Neuronal stem cell (in vitro differentiated cells): ENCODE measurements at regions not wholly inside any gene's neighbourhood (a gene's known extent, or its start where the extent isn't known, plus 50 kb on each side); places are given as distances from the start of the nearest gene placed in this dataset.
A peak's percentile ranks its signal among the peaks of the same experiment; 100 is the strongest.

Experiments
- DNase-seq: peaks from one replicate; pipeline ENCODE4 v3.0.0-alpha.2; 2013; ENCODE audit warnings: low spot score
- H2AFZ ChIP-seq: one replicate; pipeline ENCODE4 v1.6.1; 2013; ENCODE audit warnings: mild to moderate bottlenecking, low read length, inconsistent platforms
- H2AK5ac ChIP-seq: 2 replicates; pipeline ENCODE4 v1.6.1; 2013; ENCODE audit warnings: low read depth, mild to moderate bottlenecking, inconsistent platforms, low read length, moderate library complexity, mixed read lengths
- H2BK120ac ChIP-seq: 2 replicates; pipeline ENCODE4 v1.6.1; 2013; ENCODE audit warnings: low read depth, mild to moderate bottlenecking, inconsistent platforms, low read length, moderate library complexity, mixed read lengths
- H2BK12ac ChIP-seq: one replicate; pipeline ENCODE4 v1.6.1; 2013; ENCODE audit warnings: low read length, inconsistent platforms
- H2BK15ac ChIP-seq: 2 replicates; pipeline ENCODE4 v1.6.1; 2013; ENCODE audit warnings: mild to moderate bottlenecking, low read length, inconsistent platforms, mixed read lengths
- H2BK5ac ChIP-seq: one replicate; pipeline ENCODE4 v1.6.1; 2013; ENCODE audit warnings: inconsistent platforms, mild to moderate bottlenecking, low read length, moderate library complexity
- H3K14ac ChIP-seq: one replicate; pipeline ENCODE4 v1.6.1; 2013; ENCODE audit warnings: low read length, inconsistent platforms
- H3K18ac ChIP-seq: 2 replicates; pipeline ENCODE4 v1.6.1; 2013; ENCODE audit warnings: low read length, inconsistent platforms
- H3K23ac ChIP-seq: 2 replicates; pipeline ENCODE4 v1.6.1; 2013; ENCODE audit warnings: low read depth, mild to moderate bottlenecking, mixed read lengths, low read length, inconsistent platforms; ENCODE audit not compliant: poor library complexity
- H3K27ac ChIP-seq: replicated peaks from 3 replicates; pipeline ENCODE4 v1.5.1; 2013; ENCODE audit warnings: low read length, inconsistent platforms
- H3K27me3 ChIP-seq, 3 experiments: 2 replicates each; pipeline ENCODE4 v1.6.1; 2013; ENCODE audit warnings: low read length in 3 of 3, mild to moderate bottlenecking in 2 of 3, inconsistent platforms in 1 of 3, low read depth in 1 of 3, mixed read lengths in 1 of 3, moderate library complexity in 1 of 3; ENCODE audit not compliant: control insufficient read depth in 3 of 3, insufficient read depth in 3 of 3
- H3K36me3 ChIP-seq, 2 donors: replicated peaks in 1 of 2; 2 replicates each; pipeline ENCODE4 v1.6.1; 2013; ENCODE audit warnings: low read length in 2 of 2; ENCODE audit not compliant: control insufficient read depth in 2 of 2, insufficient read depth in 2 of 2
- H3K4ac ChIP-seq: 2 replicates; pipeline ENCODE4 v1.6.1; 2013; ENCODE audit warnings: inconsistent platforms, mild to moderate bottlenecking, low read length, moderate library complexity
- H3K4me1 ChIP-seq, 2 donors: 1 replicate in 1 of 2; 2 replicates in 1 of 2; pipeline ENCODE4 v1.6.1; 2013; ENCODE audit warnings: low read length in 2 of 2, low read depth in 1 of 2; ENCODE audit not compliant: control insufficient read depth in 2 of 2, insufficient read depth in 1 of 2
- H3K4me2 ChIP-seq: one replicate; pipeline ENCODE4 v1.6.1; 2013; ENCODE audit warnings: mild to moderate bottlenecking, low read length, inconsistent platforms; ENCODE audit not compliant: insufficient read depth, poor library complexity, severe bottlenecking
- H3K4me3 ChIP-seq, 2 donors: 2 replicates each; pipeline ENCODE4 v1.5.1; 2013; ENCODE audit warnings: low read length in 2 of 2, mild to moderate bottlenecking in 2 of 2, inconsistent platforms in 1 of 2, moderate library complexity in 1 of 2
- H3K79me1 ChIP-seq: one replicate; pipeline ENCODE4 v1.6.1; 2013; ENCODE audit warnings: low read depth, mild to moderate bottlenecking, inconsistent platforms, low read length, moderate library complexity
- H3K9ac ChIP-seq: one replicate; pipeline ENCODE4 v1.6.1; 2013; ENCODE audit warnings: mild to moderate bottlenecking, low read depth, low read length, inconsistent platforms; ENCODE audit not compliant: poor library complexity
- H3K9me3 ChIP-seq, 2 donors: replicated peaks in 1 of 2; 2 replicates each; pipeline versions ENCODE3 to v1.6.1; 2013; ENCODE audit warnings: low read length in 2 of 2, mild to moderate bottlenecking in 2 of 2, inconsistent platforms in 1 of 2, low read depth in 1 of 2, mixed read lengths in 1 of 2, moderate library complexity in 1 of 2; ENCODE audit not compliant: control insufficient read depth in 2 of 2, insufficient read depth in 1 of 2
- H4K8ac ChIP-seq: one replicate; pipeline ENCODE4 v1.6.1; 2013; ENCODE audit warnings: low read depth, mild to moderate bottlenecking, inconsistent platforms, low read length, moderate library complexity
- H4K91ac ChIP-seq: one replicate; pipeline ENCODE4 v1.6.1; 2013; ENCODE audit warnings: low read length, low read depth, mild to moderate bottlenecking, inconsistent platforms; ENCODE audit not compliant: poor library complexity
- WGBS, 2 donors: extraction: QIAGEN DNeasy Blood & Tissue Kit; methylation state at CpG; one replicate each; pipeline ENCODE4 v1.1.7; 2013; ENCODE audit warnings: missing lambda C conversion rate in 2 of 2, mixed read lengths in 1 of 2; ENCODE audit not compliant: insufficient read length in 2 of 2, insufficient replicate concordance in 1 of 2; ENCODE audit errors: extremely low coverage in 2 of 2; 5-methylcytosine and 5-hydroxymethylcytosine counted together

DNA sequence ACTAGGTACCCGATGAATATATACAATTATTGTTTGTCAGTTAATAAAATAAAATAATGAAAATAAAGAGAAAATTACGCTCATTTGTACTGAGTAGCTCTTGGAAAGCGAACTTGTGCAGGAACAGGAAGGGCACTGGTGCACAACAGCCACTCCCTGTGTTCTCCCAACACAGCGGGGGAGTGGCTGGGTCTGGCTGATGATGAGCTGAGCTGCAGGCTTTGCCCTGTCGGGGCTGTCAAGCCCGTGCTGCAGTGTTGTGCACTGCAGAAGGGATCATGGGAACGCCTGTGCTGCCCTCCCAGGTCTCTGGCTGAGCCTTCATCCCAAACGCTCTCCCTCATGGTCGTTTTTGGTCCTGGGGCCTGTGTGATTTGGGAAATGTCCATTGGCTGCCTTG lies 131.7 kb upstream of the MAP3K4 start:
- no peak overlapping the region for H3K9ac ChIP-seq
- no peak overlapping the region for H2BK15ac ChIP-seq
- H3K18ac ChIP-seq = no peak overlapping the region
- no peaks in the 10 kb centered on the region for H3K9me3 ChIP-seq
- H3K4ac ChIP-seq = no peak overlapping the region
- no peak overlapping the region for H2BK120ac ChIP-seq
- no peaks in the 10 kb centered on the region for H3K79me1 ChIP-seq
- no peaks in the 10 kb centered on the region for H3K27me3 ChIP-seq
- DNase-seq = no peak
- peak overlapping the region; percentile 82 for H3K23ac ChIP-seq
- no peak overlapping the region for H3K27ac ChIP-seq
- H3K14ac ChIP-seq = no peak overlapping the region
- no peaks in the 10 kb centered on the region for H3K36me3 ChIP-seq
- no peak overlapping the region for H2AK5ac ChIP-seq
- no peak overlapping the region for H3K4me3 ChIP-seq
- H3K4me1 ChIP-seq = no peaks in the 10 kb centered on the region
- no peak overlapping the region for H4K8ac ChIP-seq
- no CpG with 5 or more reads among the region's 9 CpGs for WGBS, 2 donors
- no peak overlapping the region for H4K91ac ChIP-seq
- H2BK5ac ChIP-seq = no peak overlapping the region
- no peak overlapping the region for H2AFZ ChIP-seq
- no peak overlapping the region for H3K4me2 ChIP-seq
- H2BK12ac ChIP-seq = no peak overlapping the region

GRCh38 chr6:160861824-160862223 lies 129.7 kb upstream of the MAP3K4 start:
- Histone ChIP-seq H3K4me1 (no peaks in the 10 kb centered on the region), H2BK15ac (no peak overlapping the region), H3K4ac (no peak overlapping the region), H2BK120ac (no peak overlapping the region), H4K8ac (no peak overlapping the region), H2BK5ac (no peak overlapping the region), H3K23ac (no peak overlapping the region), H2AFZ (no peak overlapping the region), H3K4me3 (no peak overlapping the region), H3K4me2 (no peak overlapping the region), H3K9me3 (peaks cover 0 to 1% of the 10 kb centered on the region in 2 donors), H3K18ac (no peak overlapping the region), H3K27ac (no peak overlapping the region), H2BK12ac (no peak overlapping the region), H2AK5ac (no peak overlapping the region), H3K79me1 (no peaks in the 10 kb centered on the region), H3K27me3 (no peaks in the 10 kb centered on the region), H4K91ac (no peak overlapping the region), H3K36me3 (no peaks in the 10 kb centered on the region), H3K9ac (no peak overlapping the region), H3K14ac (no peak overlapping the region)
- no CpG with 5 or more reads among the region's 4 CpGs for WGBS, 2 donors
- no peak for DNase-seq

DNA sequence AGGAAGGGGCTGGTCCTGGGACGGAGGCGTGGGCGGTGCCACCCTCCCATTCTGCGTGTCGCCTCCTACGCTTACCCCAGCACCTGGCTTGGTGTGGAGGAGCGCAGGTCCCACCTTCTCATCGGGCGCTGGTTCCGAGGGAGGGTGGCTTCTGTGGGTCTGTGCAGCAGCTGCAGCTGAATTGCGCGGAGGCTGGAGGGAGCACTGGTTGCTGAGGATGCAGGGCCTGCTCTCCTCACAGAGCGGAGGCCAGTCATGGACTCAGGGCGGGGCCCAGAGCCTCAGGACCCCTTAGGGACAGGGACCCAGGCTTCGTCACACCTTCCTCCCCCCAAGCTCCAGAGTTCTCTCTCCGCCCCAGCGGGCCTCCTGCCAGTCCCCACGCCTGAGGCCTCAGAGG lies 127.8 kb upstream of the MAP3K4 start:
- no CpG with 5 or more reads among the region's 18 CpGs for WGBS, 2 donors
- H2BK15ac ChIP-seq = no peak overlapping the region
- H2BK5ac ChIP-seq = no peak overlapping the region
- peak overlapping the region; percentile 63 for H3K14ac ChIP-seq
- H4K91ac ChIP-seq = no peak overlapping the region
- peaks cover 0 to 1% of the 10 kb centered on the region in 2 donors for H3K9me3 ChIP-seq
- H2BK12ac ChIP-seq = no peak overlapping the region
- H3K4me1 ChIP-seq = no peaks in the 10 kb centered on the region
- H2AFZ ChIP-seq = no peak overlapping the region
- H3K79me1 ChIP-seq = no peaks in the 10 kb centered on the region
- no peak overlapping the region for H4K8ac ChIP-seq
- H3K18ac ChIP-seq = peak overlapping the region; percentile 79
- H3K23ac ChIP-seq = no peak overlapping the region
- no peaks in the 10 kb centered on the region for H3K36me3 ChIP-seq
- no peak overlapping the region for H2AK5ac ChIP-seq
- no peak overlapping the region for H3K4me2 ChIP-seq
- no peak overlapping the region for H3K4ac ChIP-seq
- peak overlapping the region in 1 of 2 donors; percentile 45 for H3K4me3 ChIP-seq
- no peak overlapping the region for H3K27ac ChIP-seq
- no peaks in the 10 kb centered on the region for H3K27me3 ChIP-seq
- no peak for DNase-seq
- H2BK120ac ChIP-seq = no peak overlapping the region
- H3K9ac ChIP-seq = peak overlapping the region; percentile 4

GRCh38 chr6:160871320-160871719 lies 120.2 kb upstream of the MAP3K4 start:
- no peak overlapping the region for H3K9ac ChIP-seq
- H3K36me3 ChIP-seq = no peaks in the 10 kb centered on the region
- H2BK12ac ChIP-seq = no peak overlapping the region
- no peak overlapping the region for H3K4me3 ChIP-seq
- no peak overlapping the region for H3K27ac ChIP-seq
- H2BK5ac ChIP-seq = no peak overlapping the region
- H3K4me2 ChIP-seq = no peak overlapping the region
- H3K4me1 ChIP-seq = no peaks in the 10 kb centered on the region
- H3K9me3 ChIP-seq = peaks cover 0 to 1% of the 10 kb centered on the region in 2 donors
- no peak overlapping the region for H2BK120ac ChIP-seq
- no peaks in the 10 kb centered on the region for H3K79me1 ChIP-seq
- H4K8ac ChIP-seq = no peak overlapping the region
- no peak overlapping the region for H3K14ac ChIP-seq
- no peak overlapping the region for H3K18ac ChIP-seq
- WGBS, 2 donors = no CpG with 5 or more reads among the region's 1 CpG
- no peak overlapping the region for H2AK5ac ChIP-seq
- H4K91ac ChIP-seq = no peak overlapping the region
- H2BK15ac ChIP-seq = no peak overlapping the region
- H3K27me3 ChIP-seq = no peaks in the 10 kb centered on the region
- no peak overlapping the region for H3K23ac ChIP-seq
- H3K4ac ChIP-seq = no peak overlapping the region
- H2AFZ ChIP-seq = no peak overlapping the region
- no peak for DNase-seq
